HG03342 (cell line): ENCODE measurements at regions not wholly inside any gene's neighbourhood (a gene's known extent, or its start where the extent isn't known, plus 50 kb on each side); places are given as distances from the start of the nearest gene placed in this dataset.

Experiments
- ATAC-seq: cut with Tn5 transposase; IDR thresholded peaks from one replicate; pipeline ENCODE4 v1.9.1; 2021; ENCODE audit warnings: mild to moderate bottlenecking, moderate library complexity; ENCODE audit not compliant: unreplicated experiment

GRCh38 chr22:47587361-47587760 is 824.9 kb downstream of the TBC1D22A start:
- no peak for ATAC-seq

GRCh38 chr22:47586946-47587345 is 824.5 kb downstream of the TBC1D22A start:
- ATAC-seq = no peak

- ATAC-seq = no peak
Observed at GRCh38 chr22:47586038-47586437, 823.6 kb downstream of the TBC1D22A start.

- ATAC-seq = no peak
Observed at GRCh38 chr22:47583959-47584562, 821.6 kb downstream of the TBC1D22A start.

GRCh38 chr22:47582067-47582466 is 819.6 kb downstream of the TBC1D22A start:
- ATAC-seq = no peak

- ATAC-seq = no peak
Observed at GRCh38 chr22:47580121-47580520, 817.7 kb downstream of the TBC1D22A start.

GRCh38 chr22:47576908-47577307 is 814.5 kb downstream of the TBC1D22A start:
- no peak for ATAC-seq

- no peak for ATAC-seq
Observed at GRCh38 chr22:47575291-47575690, 812.8 kb downstream of the TBC1D22A start.

GRCh38 chr22:47574556-47574955 is 812.1 kb downstream of the TBC1D22A start:
- no peak for ATAC-seq

- ATAC-seq = no peak
Observed at GRCh38 chr22:47573141-47573540, 810.7 kb downstream of the TBC1D22A start.

- ATAC-seq = no peak
Observed at GRCh38 chr22:47572443-47572842, 810.0 kb downstream of the TBC1D22A start.

GRCh38 chr22:47571616-47572015 is 809.2 kb downstream of the TBC1D22A start:
- ATAC-seq = no peak

GRCh38 chr22:47570851-47571250 is 808.4 kb downstream of the TBC1D22A start:
- ATAC-seq = no peak

GRCh38 chr22:47570300-47570685 is 807.8 kb downstream of the TBC1D22A start:
- no peak for ATAC-seq

- ATAC-seq = no peak
Observed at GRCh38 chr22:47569389-47570299, 807.2 kb downstream of the TBC1D22A start.

GRCh38 chr22:47568700-47569099 is 806.2 kb downstream of the TBC1D22A start:
- ATAC-seq = no peak

- ATAC-seq = no peak
Observed at GRCh38 chr22:47567126-47568090, 805.0 kb downstream of the TBC1D22A start.

GRCh38 chr22:47566491-47566890 is 804.0 kb downstream of the TBC1D22A start:
- ATAC-seq = no peak

- no peak for ATAC-seq
Observed at GRCh38 chr22:47565607-47566006, 803.2 kb downstream of the TBC1D22A start.

GRCh38 chr22:47564651-47565434 is 802.4 kb downstream of the TBC1D22A start:
- ATAC-seq = no peak

- no peak for ATAC-seq
Observed at GRCh38 chr22:47564158-47564450, 801.7 kb downstream of the TBC1D22A start.
